ENCODE measurements at regions not wholly inside any gene's neighbourhood (a gene's known extent, or its start where the extent isn't known, plus 50 kb on each side); places are given as distances from the start of the nearest gene placed in this dataset.

GRCh38 chr2:105607920-105608504, 136.7 kb upstream of the NCK2 start:
- no peak overlapping the region for H3K4me3 ChIP-seq (ENCODE audit: low read depth, low read length)
- no peak for DNase-seq (ENCODE audit: low read depth)
- TF ChIP-seq POLR2A (IDR thresholded peaks at IDR 0.05; ENCODE audit: extremely low read depth, insufficient read length) (no peak), MYC (IDR thresholded peaks at IDR 0.05; ENCODE audit: low read depth, low read length) (no peak), MAX (IDR thresholded peaks at IDR 0.05; ENCODE audit: low read depth, low read length) (no peak), CTCF (IDR thresholded peaks at IDR 0.05; ENCODE audit: low read depth, low read length) (no peak)

- no peak overlapping the region for H3K4me3 ChIP-seq (ENCODE audit: low read depth, low read length)
- TF ChIP-seq MAX (IDR thresholded peaks at IDR 0.05; ENCODE audit: low read depth, low read length) (no peak), MYC (IDR thresholded peaks at IDR 0.05; ENCODE audit: low read depth, low read length) (no peak), POLR2A (IDR thresholded peaks at IDR 0.05; ENCODE audit: extremely low read depth, insufficient read length) (no peak), CTCF (IDR thresholded peaks at IDR 0.05; ENCODE audit: low read depth, low read length) (no peak)
- no peak for DNase-seq (ENCODE audit: low read depth)
Observed at GRCh38 chr2:105606081-105606480, 138.6 kb upstream of the NCK2 start.

GRCh38 chr2:105604938-105605337, 139.8 kb upstream of the NCK2 start:
- no peak for DNase-seq (ENCODE audit: low read depth)
- no peak overlapping the region for H3K4me3 ChIP-seq (ENCODE audit: low read depth, low read length)
- TF ChIP-seq POLR2A (IDR thresholded peaks at IDR 0.05; ENCODE audit: extremely low read depth, insufficient read length), result no peak
- TF ChIP-seq MAX (IDR thresholded peaks at IDR 0.05; ENCODE audit: low read depth, low read length), result no peak
- TF ChIP-seq MYC (IDR thresholded peaks at IDR 0.05; ENCODE audit: low read depth, low read length), result no peak
- no peak for TF ChIP-seq CTCF (IDR thresholded peaks at IDR 0.05; ENCODE audit: low read depth, low read length)

- no peak for DNase-seq (ENCODE audit: low read depth)
- no peak for TF ChIP-seq MAX (IDR thresholded peaks at IDR 0.05; ENCODE audit: low read depth, low read length)
- no peak for TF ChIP-seq POLR2A (IDR thresholded peaks at IDR 0.05; ENCODE audit: extremely low read depth, insufficient read length)
- no peak for TF ChIP-seq CTCF (IDR thresholded peaks at IDR 0.05; ENCODE audit: low read depth, low read length)
- TF ChIP-seq MYC (IDR thresholded peaks at IDR 0.05; ENCODE audit: low read depth, low read length), result no peak
- no peak overlapping the region for H3K4me3 ChIP-seq (ENCODE audit: low read depth, low read length)
Observed at GRCh38 chr2:105600949-105601794, 143.5 kb upstream of the NCK2 start.

- no peak overlapping the region for H3K4me3 ChIP-seq (ENCODE audit: low read depth, low read length)
- TF ChIP-seq MAX (IDR thresholded peaks at IDR 0.05; ENCODE audit: low read depth, low read length), result no peak
- TF ChIP-seq CTCF (IDR thresholded peaks at IDR 0.05; ENCODE audit: low read depth, low read length), result no peak
- TF ChIP-seq POLR2A (IDR thresholded peaks at IDR 0.05; ENCODE audit: extremely low read depth, insufficient read length), result no peak
- no peak for TF ChIP-seq MYC (IDR thresholded peaks at IDR 0.05; ENCODE audit: low read depth, low read length)
- DNase-seq (ENCODE audit: low read depth), result no peak
Observed at GRCh38 chr2:105600602-105600948, 144.1 kb upstream of the NCK2 start.

All from NB4 (cell line).